ENCODE measurements at regions not wholly inside any gene's neighbourhood (a gene's known extent, or its start where the extent isn't known, plus 50 kb on each side); places are given as distances from the start of the nearest gene placed in this dataset.

DNA sequence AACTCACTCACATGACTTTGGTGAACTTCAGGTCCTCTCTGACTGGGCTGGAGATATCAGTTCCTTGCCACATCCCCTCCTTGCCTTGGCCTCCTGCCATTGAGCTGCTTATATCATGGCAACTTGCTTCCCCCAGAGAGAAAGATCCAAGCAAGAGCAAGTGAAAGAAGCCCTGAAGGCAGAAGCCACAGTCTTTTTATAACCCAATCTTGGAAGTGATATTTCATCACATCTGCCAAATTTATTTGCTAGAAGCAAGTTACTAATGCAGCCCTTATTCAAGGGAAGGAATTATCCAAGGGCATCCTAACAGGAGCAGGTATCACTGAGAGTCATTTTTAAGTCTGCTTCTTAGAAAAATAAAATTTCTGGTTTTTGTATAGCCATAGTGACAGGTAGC lies 127.8 kb downstream of the SLC38A4 start:
- TF ChIP-seq, protein P1, sequence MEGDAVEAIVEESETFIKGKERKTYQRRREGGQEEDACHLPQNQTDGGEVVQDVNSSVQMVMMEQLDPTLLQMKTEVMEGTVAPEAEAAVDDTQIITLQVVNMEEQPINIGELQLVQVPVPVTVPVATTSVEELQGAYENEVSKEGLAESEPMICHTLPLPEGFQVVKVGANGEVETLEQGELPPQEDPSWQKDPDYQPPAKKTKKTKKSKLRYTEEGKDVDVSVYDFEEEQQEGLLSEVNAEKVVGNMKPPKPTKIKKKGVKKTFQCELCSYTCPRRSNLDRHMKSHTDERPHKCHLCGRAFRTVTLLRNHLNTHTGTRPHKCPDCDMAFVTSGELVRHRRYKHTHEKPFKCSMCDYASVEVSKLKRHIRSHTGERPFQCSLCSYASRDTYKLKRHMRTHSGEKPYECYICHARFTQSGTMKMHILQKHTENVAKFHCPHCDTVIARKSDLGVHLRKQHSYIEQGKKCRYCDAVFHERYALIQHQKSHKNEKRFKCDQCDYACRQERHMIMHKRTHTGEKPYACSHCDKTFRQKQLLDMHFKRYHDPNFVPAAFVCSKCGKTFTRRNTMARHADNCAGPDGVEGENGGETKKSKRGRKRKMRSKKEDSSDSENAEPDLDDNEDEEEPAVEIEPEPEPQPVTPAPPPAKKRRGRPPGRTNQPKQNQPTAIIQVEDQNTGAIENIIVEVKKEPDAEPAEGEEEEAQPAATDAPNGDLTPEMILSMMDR (conservative IDR thresholded peaks at IDR 0.05; ENCODE audit: low read depth, low read length): no peak
- no peak for TF ChIP-seq EZH2 (IDR thresholded peaks at IDR 0.05; ENCODE audit: borderline replicate concordance, low read depth, low read length, poor library complexity, severe bottlenecking)
